GM19463 (cell line): ENCODE measurements at regions not wholly inside any gene's neighbourhood (a gene's known extent, or its start where the extent isn't known, plus 50 kb on each side); places are given as distances from the start of the nearest gene placed in this dataset.
"Not testable (repeated sequence)": the region's sequence is repeated elsewhere in the genome, so short reads cannot be mapped to it uniquely, and the experiment has no call there.

Source experiments
- ATAC-seq: cut with Tn5 transposase; IDR thresholded peaks from one replicate; pipeline ENCODE4 v1.9.1; 2021; ENCODE audit warnings: mild to moderate bottlenecking, moderate library complexity; ENCODE audit not compliant: unreplicated experiment

DNA sequence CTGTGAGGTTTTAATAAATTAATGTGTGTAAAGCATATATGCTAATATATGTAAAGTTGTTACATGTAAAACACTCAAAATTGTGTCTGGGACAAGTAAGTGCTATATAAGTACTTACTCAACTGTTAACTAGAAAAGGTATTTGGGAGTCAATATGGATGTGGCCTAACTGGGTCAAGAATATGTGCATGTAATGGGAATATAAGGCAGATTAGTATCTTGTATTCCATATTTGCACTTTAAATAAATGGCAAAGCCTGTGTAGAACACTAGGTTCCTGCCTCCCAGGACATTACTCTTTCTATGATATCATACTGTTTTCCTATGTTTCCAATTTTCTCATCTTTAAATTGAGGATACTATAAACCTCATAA is 270.6 kb downstream of the FBXO8 start:
- no peak for ATAC-seq

DNA sequence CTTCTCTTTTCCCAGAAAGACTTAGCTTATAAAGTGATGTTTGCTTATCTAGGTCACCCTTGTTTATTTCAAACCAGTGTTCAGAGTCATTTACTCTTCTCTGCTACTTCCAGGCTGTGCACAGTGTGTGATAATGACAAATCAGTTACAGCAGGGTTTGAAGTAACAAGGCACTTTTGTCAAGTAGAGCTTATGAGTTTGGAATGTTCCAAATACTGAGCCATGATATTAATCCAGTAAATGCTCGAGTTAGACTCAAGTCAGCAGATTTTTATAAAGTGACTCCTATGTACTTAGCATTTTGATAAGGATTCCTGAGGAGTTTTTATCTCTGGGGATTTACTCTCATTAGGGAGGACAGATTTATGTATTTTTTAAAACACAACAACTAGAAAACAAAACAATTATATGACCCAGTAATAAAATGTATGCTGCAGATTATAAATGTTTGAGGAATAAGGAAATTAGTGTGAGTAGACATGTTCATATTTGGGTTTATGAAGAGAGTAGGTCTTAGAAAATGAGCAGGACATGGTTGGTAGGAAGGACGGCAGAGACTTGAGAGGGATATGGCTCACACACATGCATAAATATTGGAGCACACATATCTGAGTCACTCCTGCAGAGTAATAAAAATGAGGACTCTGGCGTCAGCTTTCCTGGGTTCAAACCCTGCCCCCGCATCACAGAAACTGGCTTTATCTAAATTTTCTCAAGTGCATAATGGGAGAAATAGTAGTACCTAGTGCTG is 271.2 kb downstream of the FBXO8 start:
- no peak for ATAC-seq

DNA sequence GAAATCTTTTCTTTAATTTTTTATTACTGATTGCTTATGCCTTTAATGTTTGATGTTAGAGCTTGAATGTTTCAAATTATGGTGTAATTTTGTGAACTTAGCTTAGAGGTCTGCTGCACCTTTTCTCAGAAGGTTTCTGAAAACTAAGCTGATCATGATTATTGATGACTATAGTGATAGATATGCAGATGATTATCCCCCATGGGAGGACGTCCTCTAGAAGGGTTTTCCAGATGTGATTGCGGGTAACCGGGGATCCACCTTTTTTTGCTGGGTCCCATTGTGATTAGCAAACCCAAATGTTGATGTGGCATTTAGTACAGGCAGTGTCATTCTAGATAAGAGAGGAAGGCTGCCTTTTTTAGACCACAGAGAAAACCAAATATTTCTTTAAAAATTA is 272.9 kb downstream of the FBXO8 start:
- no peak for ATAC-seq

DNA sequence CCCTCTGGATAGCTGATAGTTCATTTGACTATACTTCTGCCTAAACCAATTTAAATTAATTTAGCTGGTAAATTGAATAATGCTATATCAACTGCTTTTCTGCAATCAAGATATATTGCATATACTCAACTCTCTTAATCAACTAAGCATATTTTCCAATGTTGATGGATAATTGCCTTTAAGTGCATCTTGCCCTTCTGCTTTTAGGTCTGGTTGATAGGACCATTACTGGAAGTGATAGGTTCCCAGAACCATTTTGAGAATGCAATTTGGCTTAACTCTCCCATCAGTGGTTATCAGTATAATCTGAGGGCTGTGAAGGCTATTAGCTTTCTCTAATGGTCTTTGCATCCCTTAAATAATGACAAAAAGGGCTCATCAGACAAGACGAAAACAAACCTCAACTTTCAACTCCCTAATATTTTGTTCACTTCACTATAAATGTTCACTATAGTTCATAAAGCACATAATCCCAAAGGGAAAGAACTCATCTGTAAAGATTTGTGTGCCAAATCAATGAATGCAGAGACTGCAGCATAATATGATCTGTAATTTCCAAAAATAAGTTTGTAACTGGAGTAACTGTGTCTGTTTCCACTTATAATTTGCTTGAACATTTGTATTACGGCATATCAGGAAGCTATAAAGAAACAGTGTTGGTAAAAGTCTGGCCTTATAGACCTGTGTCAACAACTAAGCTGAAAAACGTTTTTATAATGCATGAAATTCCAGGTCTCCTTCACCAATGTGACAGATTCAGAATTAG is 273.6 kb downstream of the FBXO8 start:
- ATAC-seq, result no peak

DNA sequence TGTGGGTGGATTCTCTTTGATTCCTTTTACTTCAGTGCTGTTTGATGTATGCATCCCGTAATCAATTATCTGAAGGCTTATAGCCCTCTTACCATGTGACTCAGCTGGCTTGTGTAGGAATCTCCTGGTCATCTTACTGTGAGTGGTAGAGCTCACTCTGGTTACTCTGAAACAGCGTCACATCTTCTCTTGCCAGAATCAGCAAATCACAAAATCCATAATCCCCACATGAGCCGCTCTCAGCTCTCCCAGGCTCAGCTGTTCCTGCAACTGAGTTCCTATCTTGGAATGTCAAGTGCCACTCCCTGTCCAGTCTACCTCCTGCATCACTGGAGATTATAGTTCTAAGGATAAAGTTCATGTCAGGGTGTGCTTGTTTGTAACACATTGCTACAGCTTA is 278.0 kb downstream of the FBXO8 start:
- ATAC-seq, result no peak

DNA sequence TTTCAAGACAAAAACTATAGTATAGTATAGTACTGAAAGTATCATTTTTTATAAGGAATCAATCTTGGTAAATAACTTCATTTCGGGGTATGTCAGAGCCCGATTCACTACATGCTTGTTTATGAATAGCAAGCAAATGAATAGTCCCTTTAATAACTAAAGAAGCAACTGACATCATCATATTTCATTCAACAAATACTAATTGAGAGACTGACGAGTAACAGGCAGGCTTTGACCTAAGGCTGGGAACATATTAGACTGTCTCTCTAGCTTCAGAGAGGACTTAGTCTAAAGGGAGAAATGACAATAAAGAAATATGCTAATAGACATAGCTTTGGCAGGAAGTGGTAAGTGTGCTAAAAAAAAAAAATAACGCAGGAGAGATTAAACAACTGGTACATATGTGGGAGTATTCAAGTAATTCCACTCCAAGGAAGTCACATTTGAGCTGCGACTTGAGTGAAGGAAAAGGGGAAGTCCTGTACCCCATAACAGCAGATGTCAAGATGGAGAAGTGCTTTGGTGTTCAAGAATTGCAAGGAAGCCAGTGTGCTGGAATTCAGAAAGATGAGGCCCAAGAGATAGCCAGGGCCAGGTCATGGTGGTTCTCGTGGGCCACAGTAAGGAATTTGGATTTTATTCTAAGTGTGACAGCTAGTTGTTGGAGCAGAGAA is 284.9 kb downstream of the FBXO8 start:
- no peak for ATAC-seq

DNA sequence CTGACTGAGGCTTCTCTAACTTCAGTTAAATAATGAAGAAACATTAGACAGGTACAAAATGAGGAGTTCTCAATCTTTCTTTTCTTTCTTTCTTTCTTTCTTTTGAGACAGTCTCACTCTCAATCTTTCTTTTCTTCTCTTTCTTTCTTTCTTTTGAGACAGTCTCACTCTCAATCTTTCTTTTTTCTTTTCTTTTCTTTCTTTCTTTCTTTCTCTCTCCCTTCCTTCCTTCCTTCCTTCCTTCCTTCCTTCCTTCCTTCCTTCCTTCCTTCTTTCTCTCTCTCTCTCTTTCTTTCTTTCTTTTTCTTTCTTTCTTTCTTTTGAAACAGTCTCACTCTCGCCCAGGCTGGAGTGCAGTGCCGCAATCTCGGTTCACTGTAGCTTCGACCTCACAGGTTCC is 287.7 kb downstream of the FBXO8 start:
- not testable (repeated sequence) for ATAC-seq

DNA sequence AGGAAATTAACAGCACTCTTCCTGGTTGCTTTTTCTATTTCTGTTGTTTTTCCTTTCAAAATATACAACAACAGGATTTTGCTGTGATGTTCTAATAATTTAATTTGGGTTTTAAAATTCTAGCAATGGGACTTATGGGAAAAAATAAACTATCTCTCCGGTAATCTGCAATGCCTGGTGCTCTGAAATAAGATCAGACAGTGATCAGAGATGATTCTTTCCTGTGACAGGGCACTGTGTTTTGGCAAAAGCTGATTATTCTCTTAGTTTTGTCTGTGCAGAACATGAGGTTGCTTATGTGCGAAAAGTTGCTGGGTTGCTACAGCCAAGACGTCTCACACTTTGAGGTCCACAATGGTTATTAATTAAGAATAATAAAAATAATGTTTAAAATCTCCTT is 291.7 kb downstream of the FBXO8 start:
- no peak for ATAC-seq

DNA sequence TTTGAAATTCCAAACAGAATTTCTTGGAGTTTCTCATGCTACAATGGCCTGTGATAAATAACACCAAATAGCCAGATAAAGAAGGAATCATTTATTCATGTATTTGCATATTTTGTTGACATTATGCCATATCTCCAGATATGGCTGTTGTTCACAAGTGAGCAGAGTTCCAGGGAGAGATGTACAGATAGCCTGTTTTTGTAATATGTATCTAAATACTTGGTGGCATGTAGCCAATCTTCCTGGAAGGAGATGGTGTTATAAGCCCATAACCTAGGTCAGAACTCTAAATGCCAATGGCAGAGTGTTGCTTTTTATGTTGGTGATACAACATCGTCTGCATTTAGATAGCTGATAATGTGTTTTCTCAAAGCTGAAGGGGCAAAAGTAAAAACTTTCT is 292.2 kb downstream of the FBXO8 start:
- no peak for ATAC-seq

DNA sequence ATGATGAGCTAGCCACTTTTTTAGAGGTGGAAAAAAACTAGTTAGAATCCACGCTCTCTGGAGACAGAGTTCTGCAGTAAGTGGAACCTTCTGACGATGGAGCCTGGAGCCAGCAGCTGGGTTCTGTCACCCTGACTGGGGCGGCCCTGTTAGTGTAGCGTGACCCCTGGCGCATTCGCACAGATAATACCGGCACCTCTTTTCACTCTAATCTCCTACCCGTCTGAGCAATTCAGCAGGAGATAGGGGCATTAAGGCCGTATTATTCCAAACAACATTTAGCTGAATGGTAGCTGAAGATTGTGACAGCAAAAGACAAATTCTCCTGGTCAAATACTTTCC is 292.6 kb downstream of the FBXO8 start:
- no peak for ATAC-seq

DNA sequence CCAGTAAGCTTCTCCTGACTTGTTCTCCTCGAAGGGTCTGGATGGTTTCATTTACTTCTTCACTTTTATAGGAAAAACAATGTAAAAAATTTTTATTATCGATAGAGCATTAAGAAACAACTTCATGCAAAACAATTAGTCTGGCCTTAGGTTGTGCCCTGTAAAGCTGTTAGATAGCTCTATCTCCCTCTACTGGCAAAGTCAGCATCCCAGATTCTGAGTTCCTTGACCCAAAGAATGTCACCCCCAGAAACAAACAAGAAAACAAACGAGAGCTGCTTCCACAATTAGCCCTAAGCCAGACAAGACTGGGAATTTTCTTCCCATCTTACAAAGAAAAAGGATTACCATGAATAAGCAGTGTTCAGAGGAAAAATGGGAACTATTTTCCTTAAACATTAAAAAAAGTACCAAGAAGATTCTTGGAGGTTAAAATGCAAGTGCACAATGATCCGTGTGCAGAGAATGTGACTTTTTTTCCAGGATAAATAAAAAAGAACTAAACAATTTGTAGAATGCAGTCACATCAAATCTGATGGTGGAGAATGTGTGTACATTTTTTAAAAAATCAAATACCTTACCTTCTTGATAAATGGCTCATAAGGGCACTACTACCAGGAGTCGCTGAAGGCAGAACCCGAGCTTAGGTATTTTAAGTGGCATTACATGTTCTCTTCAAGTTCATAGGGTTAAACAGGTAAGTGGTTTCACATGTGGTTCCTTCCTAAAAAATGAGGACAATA is 293.2 kb downstream of the FBXO8 start:
- ATAC-seq, result no peak

DNA sequence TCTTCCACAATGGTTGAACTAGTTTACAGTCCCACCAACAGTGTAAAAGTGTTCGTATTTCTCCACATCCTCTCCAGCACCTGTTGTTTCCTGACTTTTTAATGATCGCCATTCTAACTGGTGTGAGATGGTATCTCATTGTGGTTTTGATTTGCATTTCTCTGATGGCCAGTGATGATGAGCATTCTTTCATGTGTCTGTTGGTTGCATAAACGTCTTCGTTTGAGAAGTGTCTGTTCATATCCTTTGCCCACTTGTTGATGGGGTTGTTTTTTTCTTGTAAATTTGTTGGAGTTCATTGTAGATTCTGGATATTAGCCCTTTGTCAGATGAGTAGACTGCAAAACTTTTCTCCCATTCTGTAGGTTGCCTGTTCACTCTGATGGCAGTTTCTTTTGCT is 319.9 kb downstream of the FBXO8 start:
- ATAC-seq, result not testable (repeated sequence)

DNA sequence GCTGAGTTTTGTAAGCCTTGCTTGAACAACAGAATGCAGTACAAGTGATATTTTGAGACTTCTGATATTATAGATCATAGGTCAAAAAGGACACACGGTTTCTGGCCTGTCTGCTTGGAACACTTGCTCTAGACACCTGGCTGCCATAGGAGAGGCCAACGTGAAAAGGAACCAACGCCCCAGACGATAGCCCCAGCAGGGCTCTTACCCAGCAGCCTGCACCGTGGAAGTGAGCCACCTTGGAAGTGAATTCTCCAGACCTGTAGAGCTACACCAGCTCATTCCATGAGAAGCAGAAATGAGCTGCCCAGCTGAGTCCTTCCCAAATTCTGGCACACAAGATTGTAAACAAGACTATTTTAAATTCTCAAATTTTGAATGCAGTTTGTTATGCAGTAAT is 323.1 kb downstream of the FBXO8 start:
- ATAC-seq, result no peak

DNA sequence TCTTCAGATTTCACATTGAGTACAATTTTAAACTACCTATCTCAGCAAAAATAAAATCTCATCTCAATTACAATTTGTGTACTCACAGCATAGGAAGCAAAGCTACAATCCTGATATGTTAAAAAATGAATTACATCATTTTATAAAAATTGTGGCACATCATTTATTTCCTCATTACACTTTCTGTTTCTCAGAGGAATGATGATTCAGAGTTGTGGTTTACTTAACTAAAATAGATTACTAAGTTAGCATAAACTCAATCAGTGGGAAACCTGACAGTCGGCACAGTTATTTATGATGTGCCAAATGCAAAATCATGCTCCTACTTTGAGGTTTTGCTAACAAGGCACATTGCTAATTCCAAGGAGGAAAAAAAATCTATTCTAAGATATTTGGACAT is 325.0 kb downstream of the FBXO8 start:
- ATAC-seq, result no peak

DNA sequence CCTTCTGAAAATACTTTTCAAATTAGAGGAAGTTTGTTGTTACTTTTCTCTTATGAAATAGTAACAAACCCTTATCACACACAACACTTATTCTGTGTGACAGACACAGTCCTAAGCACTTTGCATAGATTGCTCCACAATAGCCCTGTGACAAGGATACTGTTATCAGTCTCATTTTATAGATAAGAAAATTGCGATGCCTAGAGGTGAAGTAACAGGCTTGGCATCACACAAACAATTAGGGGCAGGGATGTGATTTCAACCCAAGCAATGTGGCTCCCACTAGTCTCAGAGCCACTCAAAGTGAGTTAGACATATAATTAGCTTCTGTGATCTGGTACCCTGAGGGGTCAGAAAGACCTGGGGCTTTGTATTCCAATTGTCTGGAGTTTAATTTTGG is 339.9 kb downstream of the FBXO8 start:
- ATAC-seq, result no peak

DNA sequence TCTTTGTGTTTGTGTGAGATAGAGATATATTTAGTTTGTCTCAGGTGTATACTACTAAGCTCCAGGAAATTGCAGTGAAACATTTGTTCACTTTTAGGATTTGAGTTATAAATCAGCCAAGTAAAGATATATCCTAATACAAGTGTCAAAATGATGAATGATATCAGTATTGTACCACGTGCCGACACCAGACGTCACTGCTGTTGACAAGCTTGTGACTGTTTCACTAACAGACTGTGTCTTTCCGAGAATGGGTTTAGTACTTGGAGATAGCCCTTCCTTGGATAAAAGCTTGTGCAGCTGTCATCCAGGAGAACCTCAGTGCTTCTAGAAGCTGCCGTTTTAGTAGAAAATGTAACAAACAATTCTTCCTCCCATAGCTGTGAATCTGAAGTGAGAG is 343.3 kb downstream of the FBXO8 start:
- no peak for ATAC-seq

DNA sequence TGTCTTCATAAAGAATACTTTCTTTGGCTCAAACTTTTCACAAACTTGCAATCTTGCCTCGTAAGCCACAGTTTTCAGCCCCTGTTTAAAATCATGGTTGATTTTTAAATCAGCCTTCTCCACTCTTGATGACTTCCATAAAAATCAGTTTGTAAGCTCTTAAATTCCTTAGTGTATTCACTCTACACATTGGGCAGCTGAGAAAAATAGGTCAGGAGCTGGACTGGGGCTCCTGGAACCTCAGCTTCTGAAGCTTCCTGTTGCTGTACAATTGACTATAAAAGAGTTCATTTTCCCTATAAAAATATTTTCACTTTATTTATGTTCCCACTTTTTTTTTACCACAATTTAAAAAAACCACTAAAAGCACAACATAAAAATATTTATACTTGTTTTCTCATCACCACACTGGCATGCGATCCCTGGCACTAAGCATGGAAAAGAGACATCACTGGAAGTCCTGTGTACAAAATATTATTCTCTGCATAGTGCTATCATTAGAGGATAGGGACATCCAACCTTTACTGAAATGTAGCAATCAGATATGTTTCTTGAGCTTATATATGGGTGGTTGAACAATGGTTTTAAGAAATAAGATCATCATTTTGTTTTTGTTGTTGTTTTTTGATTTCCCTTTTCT is 345.7 kb downstream of the FBXO8 start:
- no peak for ATAC-seq

DNA sequence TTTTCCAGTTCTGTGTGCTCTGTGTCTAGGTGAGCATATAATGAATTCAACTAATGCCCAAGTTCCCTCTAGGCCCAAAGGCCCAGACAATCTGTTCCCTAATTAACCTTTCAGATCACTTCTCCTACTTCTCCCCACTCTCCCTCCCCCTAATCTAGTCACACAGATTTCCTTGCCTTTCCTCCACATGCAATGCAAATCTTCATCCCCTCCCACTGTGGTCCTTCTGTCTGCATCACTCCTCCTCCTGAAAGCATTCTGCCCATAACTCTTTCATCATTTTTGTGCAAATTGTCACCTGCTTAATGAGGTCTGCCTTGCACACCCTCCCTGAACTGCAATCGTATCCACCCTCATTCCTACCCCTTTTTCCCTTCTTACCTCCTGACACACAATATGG is 346.6 kb downstream of the FBXO8 start:
- ATAC-seq, result no peak

DNA sequence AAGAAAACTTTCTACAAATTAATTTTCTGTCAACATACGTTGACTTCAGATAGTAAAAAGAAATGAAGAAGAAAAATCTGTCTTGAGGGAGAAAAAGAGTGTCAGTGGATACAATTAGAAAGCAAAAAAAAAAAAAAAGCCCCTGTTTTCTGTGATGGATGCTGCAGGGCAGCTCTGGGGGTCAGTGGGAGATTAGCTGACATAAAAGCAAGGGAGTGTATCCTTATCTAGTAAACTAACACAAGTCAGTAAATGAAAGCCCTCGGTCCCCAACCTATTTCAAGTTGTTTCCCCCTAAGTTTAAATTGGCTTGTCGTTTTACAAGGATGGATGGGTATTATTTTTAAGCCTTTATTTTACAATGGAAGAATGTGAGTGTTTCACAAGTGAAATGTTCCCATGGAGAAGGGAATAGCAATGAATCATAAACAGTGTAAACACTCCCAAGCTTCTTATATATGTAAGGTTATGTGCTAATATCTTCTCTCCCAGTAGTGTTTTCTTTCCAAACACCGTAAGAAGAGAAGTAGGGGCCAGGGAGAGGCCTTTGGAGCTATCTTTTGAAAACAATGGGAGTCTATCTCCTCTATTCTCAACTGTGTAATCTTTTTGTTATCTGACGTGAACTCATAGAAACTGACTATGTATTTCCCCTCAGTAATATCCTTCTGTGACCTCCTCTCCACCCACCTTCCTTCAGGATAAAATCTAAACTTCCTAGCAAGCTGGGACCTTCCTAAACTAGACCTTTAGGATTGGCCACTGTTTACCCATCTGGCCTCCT is 347.7 kb downstream of the FBXO8 start:
- ATAC-seq, result no peak

DNA sequence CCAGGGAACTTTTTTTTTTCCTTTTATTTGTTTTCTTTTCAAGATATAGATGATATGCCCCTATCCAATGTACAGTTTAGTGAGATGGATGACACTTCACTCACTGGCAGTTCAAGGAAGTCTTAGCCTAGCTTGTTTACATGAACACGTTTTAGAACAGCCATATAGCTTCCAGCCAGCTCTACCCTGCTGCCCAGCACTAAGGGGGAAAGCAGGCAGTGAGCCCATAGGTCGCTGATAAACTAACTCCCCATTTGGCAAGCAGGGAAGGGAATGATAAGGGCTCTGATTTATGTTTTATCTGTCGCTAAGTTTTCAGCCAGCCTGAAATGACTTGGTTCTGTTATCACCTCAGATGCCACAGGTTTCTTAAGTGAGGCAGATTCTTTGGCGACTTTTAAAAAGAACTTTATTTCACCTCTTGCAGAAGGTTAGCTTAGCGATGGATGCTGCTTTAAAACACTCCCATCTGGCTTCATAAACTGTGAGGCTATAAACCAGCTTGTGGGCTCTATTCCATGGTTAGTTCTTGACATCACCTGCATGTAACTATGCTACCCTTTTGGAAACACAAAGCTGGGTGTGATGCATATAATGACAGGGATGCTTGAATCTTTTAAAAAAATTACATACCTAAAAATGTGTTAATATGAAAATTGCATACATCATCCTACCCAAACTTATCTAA is 348.4 kb downstream of the FBXO8 start:
- ATAC-seq, result no peak
